A549 (cell line): ENCODE measurements at regions not wholly inside any gene's neighbourhood (a gene's known extent, or its start where the extent isn't known, plus 50 kb on each side); places are given as distances from the start of the nearest gene placed in this dataset.

Source experiments
- BHLHE40 ChIP-seq: IDR thresholded peaks from 2 replicates; pipeline ENCODE4 v1.6.1; 2012; ENCODE audit warnings: low read depth, low read length, inconsistent platforms
- CBX2 ChIP-seq: fragments of 200-600 bp; sonication (generic); IDR thresholded peaks from 2 replicates; pipeline ENCODE4 v1.6.1; 2016; ENCODE audit warnings: low read depth, mild to moderate bottlenecking, borderline replicate concordance
- CHD4 ChIP-seq: fragments of 200-600 bp; sonication (generic); IDR thresholded peaks from 2 replicates; pipeline ENCODE4 v1.6.1; 2016; ENCODE audit warnings: antibody characterized with exemption, mild to moderate bottlenecking, borderline replicate concordance
- JUNB ChIP-seq: fragments of >200 bp; sonication (Bioruptor Twin); formaldehyde crosslinking; IDR thresholded peaks from 2 replicates; pipeline ENCODE4 v1.6.1; 2016
- NR3C1 ChIP-seq: fragments of >200 bp; sonication (Bioruptor Twin); formaldehyde crosslinking; IDR thresholded peaks from 3 replicates; pipeline ENCODE4 v1.6.1; 2017
- RNF2 ChIP-seq: fragments of 200-600 bp; sonication (generic); IDR thresholded peaks from 2 replicates; pipeline ENCODE4 v1.6.1; 2016; ENCODE audit warnings: low read depth, mild to moderate bottlenecking, antibody characterized with exemption, moderate library complexity, borderline replicate concordance
- SMC3 ChIP-seq: fragments of >200 bp; sonication (Bioruptor Twin); formaldehyde crosslinking; IDR thresholded peaks from 3 replicates; pipeline ENCODE4 v1.6.1; 2018; ENCODE audit warnings: inconsistent platforms
- ZFP36 ChIP-seq: fragments of 450-650 bp; IDR thresholded peaks from 2 replicates; pipeline ENCODE4 v1.6.1; 2014; ENCODE audit warnings: borderline replicate concordance; ENCODE audit not compliant: partially characterized antibody
- TF ChIP-seq, protein P1 (sequence below): fragments of >200 bp; sonication (Bioruptor Twin); formaldehyde crosslinking; IDR thresholded peaks from 3 replicates; pipeline ENCODE4 v1.5.1; 2016
- TF ChIP-seq, protein P2 (sequence below): IDR thresholded peaks from 2 replicates; pipeline ENCODE4 v1.6.1; 2012
- TF ChIP-seq, protein P3 (sequence below): IDR thresholded peaks from 2 replicates; pipeline ENCODE4 v1.6.1; 2012

DNA sequence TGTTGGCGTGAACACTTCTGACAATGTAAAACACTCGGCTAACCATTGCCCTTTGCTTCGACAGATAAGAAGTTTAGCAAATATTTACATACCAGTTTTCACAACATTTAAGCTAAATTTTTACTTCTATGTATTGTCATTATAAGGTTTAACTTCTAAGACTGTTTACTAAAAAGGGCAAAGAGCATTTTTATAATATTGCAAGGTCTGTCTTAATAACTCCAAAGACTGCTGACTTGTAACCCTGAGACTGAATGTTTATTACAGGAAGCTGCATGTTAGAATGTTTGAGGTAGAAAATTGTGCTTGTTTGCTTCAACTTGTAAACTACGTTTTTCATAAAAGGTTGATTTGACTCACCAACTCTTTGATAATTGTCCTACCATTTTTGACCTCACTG, 213.2 kb upstream of the RPS6KA3 start:
- TF ChIP-seq, protein P1, sequence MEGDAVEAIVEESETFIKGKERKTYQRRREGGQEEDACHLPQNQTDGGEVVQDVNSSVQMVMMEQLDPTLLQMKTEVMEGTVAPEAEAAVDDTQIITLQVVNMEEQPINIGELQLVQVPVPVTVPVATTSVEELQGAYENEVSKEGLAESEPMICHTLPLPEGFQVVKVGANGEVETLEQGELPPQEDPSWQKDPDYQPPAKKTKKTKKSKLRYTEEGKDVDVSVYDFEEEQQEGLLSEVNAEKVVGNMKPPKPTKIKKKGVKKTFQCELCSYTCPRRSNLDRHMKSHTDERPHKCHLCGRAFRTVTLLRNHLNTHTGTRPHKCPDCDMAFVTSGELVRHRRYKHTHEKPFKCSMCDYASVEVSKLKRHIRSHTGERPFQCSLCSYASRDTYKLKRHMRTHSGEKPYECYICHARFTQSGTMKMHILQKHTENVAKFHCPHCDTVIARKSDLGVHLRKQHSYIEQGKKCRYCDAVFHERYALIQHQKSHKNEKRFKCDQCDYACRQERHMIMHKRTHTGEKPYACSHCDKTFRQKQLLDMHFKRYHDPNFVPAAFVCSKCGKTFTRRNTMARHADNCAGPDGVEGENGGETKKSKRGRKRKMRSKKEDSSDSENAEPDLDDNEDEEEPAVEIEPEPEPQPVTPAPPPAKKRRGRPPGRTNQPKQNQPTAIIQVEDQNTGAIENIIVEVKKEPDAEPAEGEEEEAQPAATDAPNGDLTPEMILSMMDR: no peak
- TF ChIP-seq JUNB (no peak), CHD4 (no peak), CBX2 (no peak), RNF2 (no peak), BHLHE40 (no peak), SMC3 (no peak), ZFP36 (no peak), NR3C1 (no peak)
- TF ChIP-seq, protein P2, sequence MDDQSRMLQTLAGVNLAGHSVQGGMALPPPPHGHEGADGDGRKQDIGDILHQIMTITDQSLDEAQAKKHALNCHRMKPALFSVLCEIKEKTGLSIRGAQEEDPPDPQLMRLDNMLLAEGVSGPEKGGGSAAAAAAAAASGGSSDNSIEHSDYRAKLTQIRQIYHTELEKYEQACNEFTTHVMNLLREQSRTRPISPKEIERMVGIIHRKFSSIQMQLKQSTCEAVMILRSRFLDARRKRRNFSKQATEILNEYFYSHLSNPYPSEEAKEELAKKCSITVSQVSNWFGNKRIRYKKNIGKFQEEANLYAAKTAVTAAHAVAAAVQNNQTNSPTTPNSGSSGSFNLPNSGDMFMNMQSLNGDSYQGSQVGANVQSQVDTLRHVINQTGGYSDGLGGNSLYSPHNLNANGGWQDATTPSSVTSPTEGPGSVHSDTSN: no peak
- TF ChIP-seq, protein P3, sequence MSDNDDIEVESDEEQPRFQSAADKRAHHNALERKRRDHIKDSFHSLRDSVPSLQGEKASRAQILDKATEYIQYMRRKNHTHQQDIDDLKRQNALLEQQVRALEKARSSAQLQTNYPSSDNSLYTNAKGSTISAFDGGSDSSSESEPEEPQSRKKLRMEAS: no peak
